ENCODE measurements at regions not wholly inside any gene's neighbourhood (a gene's known extent, or its start where the extent isn't known, plus 50 kb on each side); places are given as distances from the start of the nearest gene placed in this dataset.

DNA sequence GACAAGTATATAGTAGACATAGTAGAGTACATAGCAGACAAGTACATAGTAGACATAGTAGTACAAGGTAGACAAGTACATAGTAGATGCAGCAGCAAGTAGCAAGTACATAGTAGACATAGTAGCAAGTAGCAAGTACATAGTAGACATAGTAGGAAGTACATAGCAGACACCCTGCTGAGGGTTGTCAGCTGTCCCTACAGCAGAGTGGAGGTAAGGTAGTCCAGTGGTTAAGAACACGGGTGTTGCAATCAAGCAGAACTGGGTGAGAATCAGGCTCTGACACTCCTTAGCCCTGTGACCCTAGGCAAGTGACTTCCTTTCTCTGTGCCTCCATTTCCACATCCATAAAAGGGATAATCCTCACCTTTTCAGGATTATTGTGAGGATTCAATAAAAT is 94.7 kb downstream of the NOG start:
- DNase-seq (ENCODE audit: low read depth in 2 of 2), result no peak
- no peak for TF ChIP-seq CTCF (IDR thresholded peaks at IDR 0.05; ENCODE audit: low read depth, low read length)

GRCh38 chr17:56690441-56691291 is 97.2 kb downstream of the NOG start:
- no peak for DNase-seq (ENCODE audit: low read depth in 2 of 2)
- no peak for TF ChIP-seq CTCF (IDR thresholded peaks at IDR 0.05; ENCODE audit: low read depth, low read length)
- H3K4me3 ChIP-seq (replicated peaks in 1 of 2; ENCODE audit: low read depth in 2 of 2, low read length in 2 of 2), result no peak overlapping the region

More for the DNA sequence above, 94.7 kb downstream of the NOG start:
- no peak overlapping the region for H3K4me3 ChIP-seq (replicated peaks in 1 of 2; ENCODE audit: low read depth in 2 of 2, low read length in 2 of 2)

GRCh38 chr17:56694825-56695224 is 101.3 kb downstream of the NOG start:
- TF ChIP-seq CTCF (IDR thresholded peaks at IDR 0.05; ENCODE audit: low read depth, low read length), result no peak
- no peak overlapping the region for H3K4me3 ChIP-seq (replicated peaks in 1 of 2; ENCODE audit: low read depth in 2 of 2, low read length in 2 of 2)
- no peak for DNase-seq (ENCODE audit: low read depth in 2 of 2)

GRCh38 chr17:56697190-56697589 is 103.7 kb downstream of the NOG start:
- no peak for DNase-seq (ENCODE audit: low read depth in 2 of 2)
- no peak overlapping the region for H3K4me3 ChIP-seq (replicated peaks in 1 of 2; ENCODE audit: low read depth in 2 of 2, low read length in 2 of 2)
- no peak for TF ChIP-seq CTCF (IDR thresholded peaks at IDR 0.05; ENCODE audit: low read depth, low read length)

DNA sequence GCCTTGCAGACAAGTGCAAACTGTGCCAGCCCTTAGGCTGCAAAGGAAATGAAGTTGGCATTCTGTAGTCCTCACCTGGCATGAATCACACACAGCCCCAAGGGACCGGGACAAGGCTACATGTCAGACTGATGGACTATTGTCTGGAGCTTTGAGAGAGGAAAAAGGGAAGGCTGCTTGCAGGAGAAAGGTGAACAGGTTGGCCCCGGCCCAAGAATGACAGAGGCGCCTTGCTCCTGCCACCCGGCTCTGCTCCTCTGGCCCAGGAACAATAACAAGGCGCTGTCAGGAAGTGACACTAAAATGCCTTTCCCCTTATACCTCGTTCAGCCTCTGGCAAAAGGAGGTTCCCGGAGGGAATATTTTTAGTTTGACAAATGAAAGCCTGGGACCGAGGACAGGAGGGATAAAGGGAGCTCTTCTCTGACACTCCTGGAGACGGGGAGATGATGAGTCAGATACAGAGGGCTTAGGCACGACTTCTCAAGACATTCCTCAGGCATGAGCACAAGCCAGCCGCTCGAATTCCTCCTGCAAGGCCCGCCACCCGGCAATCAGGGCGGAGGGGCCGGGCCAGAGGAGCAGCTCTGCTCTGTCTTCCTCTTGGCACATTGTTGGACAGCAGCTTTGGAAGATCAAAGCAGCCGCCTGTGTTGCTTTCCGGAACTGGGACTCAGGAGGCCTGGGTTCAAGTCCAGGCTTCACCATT is 105.8 kb downstream of the NOG start:
- peak; percentile 79 to 97 for DNase-seq (ENCODE audit: low read depth in 2 of 2)
- no peak for TF ChIP-seq CTCF (IDR thresholded peaks at IDR 0.05; ENCODE audit: low read depth, low read length)
- no peak overlapping the region for H3K4me3 ChIP-seq (replicated peaks in 1 of 2; ENCODE audit: low read depth in 2 of 2, low read length in 2 of 2)

DNA sequence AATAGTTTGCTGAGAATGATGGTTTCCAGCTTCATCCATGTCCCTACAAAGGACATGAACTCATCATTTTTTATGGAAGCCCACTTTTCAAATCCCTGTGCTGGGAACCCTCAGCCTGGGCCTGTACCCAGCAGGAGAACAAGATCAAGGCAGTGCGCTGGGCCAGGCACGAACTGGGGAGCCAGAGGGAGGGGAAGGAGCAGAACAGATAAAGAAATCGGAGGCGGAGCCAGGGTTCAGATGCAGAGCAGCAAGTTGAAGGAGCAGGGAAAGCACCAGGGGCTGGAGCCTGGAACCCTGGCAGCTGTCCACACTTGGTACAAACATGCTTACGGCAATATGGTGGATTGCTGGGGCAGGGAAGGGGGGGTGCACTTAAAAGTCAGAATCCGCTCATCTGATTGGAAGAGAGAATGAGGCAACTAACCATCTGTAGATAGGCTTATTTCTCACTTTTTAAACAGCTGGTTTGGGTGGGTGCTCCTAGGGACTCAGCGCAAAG is 107.5 kb downstream of the NOG start:
- H3K4me3 ChIP-seq (replicated peaks in 1 of 2; ENCODE audit: low read depth in 2 of 2, low read length in 2 of 2), result no peak overlapping the region
- DNase-seq (ENCODE audit: low read depth in 2 of 2), result no peak

More for the DNA sequence above, 107.5 kb downstream of the NOG start:
- no peak for TF ChIP-seq CTCF (IDR thresholded peaks at IDR 0.05; ENCODE audit: low read depth, low read length)

All from cardiac fibroblast (primary cell).